ENCODE measurements at regions not wholly inside any gene's neighbourhood (a gene's known extent, or its start where the extent isn't known, plus 50 kb on each side); places are given as distances from the start of the nearest gene placed in this dataset.

GRCh38 chr20:40255365-40255764 lies 433.7 kb downstream of the MAFB start:
- Histone ChIP-seq H3K4me1 (ENCODE audit: control insufficient read depth, insufficient read depth, low read length) (no peaks in the 10 kb centered on the region), H3K27ac (ENCODE audit: low read depth, low read length) (no peak overlapping the region), H3K36me3 (ENCODE audit: control insufficient read depth, insufficient read depth, low read length) (no peaks in the 10 kb centered on the region), H3K27me3 (ENCODE audit: control insufficient read depth, insufficient read depth, low read length) (no peaks in the 10 kb centered on the region), H3K9me3 (ENCODE audit: control insufficient read depth, insufficient read depth, low read length) (no peaks in the 10 kb centered on the region), H3K4me3 (ENCODE audit: low read depth, low read length) (no peak overlapping the region)
- WGBS (ENCODE audit: insufficient coverage): no CpG with 5 or more reads among the region's 1 CpG
- no peak for DNase-seq (ENCODE audit: low read depth in 4 of 6, low spot score in 6 of 6)

- H3K36me3 ChIP-seq (ENCODE audit: control insufficient read depth, insufficient read depth, low read length): no peaks in the 10 kb centered on the region
- WGBS (ENCODE audit: insufficient coverage): 100% methylated on average over 1 of the region's 6 CpGs
- H3K27ac ChIP-seq (ENCODE audit: low read depth, low read length): no peak overlapping the region
- H3K27me3 ChIP-seq (ENCODE audit: control insufficient read depth, insufficient read depth, low read length): no peaks in the 10 kb centered on the region
- H3K9me3 ChIP-seq (ENCODE audit: control insufficient read depth, insufficient read depth, low read length): no peaks in the 10 kb centered on the region
- no peak overlapping the region for H3K4me3 ChIP-seq (ENCODE audit: low read depth, low read length)
- no peaks in the 10 kb centered on the region for H3K4me1 ChIP-seq (ENCODE audit: control insufficient read depth, insufficient read depth, low read length)
- no peak for DNase-seq (ENCODE audit: low read depth in 4 of 6, low spot score in 6 of 6)
Measured at GRCh38 chr20:40254023-40254772, 434.8 kb downstream of the MAFB start.

- no peak for DNase-seq (ENCODE audit: low read depth in 4 of 6, low spot score in 6 of 6)
- Histone ChIP-seq H3K27me3 (ENCODE audit: control insufficient read depth, insufficient read depth, low read length) (no peaks in the 10 kb centered on the region), H3K36me3 (ENCODE audit: control insufficient read depth, insufficient read depth, low read length) (no peaks in the 10 kb centered on the region), H3K4me1 (ENCODE audit: control insufficient read depth, insufficient read depth, low read length) (no peaks in the 10 kb centered on the region), H3K9me3 (ENCODE audit: control insufficient read depth, insufficient read depth, low read length) (no peaks in the 10 kb centered on the region), H3K4me3 (ENCODE audit: low read depth, low read length) (no peak overlapping the region), H3K27ac (ENCODE audit: low read depth, low read length) (no peak overlapping the region)
- 86% methylated on average over 8 of the region's 9 CpGs for WGBS (ENCODE audit: insufficient coverage)
Measured at GRCh38 chr20:40251284-40251932, 437.6 kb downstream of the MAFB start.

GRCh38 chr20:40249805-40250204 lies 439.2 kb downstream of the MAFB start:
- no peak for DNase-seq (ENCODE audit: low read depth in 4 of 6, low spot score in 6 of 6)
- no peak overlapping the region for H3K4me3 ChIP-seq (ENCODE audit: low read depth, low read length)
- H3K9me3 ChIP-seq (ENCODE audit: control insufficient read depth, insufficient read depth, low read length): no peaks in the 10 kb centered on the region
- H3K4me1 ChIP-seq (ENCODE audit: control insufficient read depth, insufficient read depth, low read length): no peaks in the 10 kb centered on the region
- WGBS (ENCODE audit: insufficient coverage): no CpG with 5 or more reads among the region's 3 CpGs
- no peaks in the 10 kb centered on the region for H3K27me3 ChIP-seq (ENCODE audit: control insufficient read depth, insufficient read depth, low read length)
- no peak overlapping the region for H3K27ac ChIP-seq (ENCODE audit: low read depth, low read length)
- no peaks in the 10 kb centered on the region for H3K36me3 ChIP-seq (ENCODE audit: control insufficient read depth, insufficient read depth, low read length)

GRCh38 chr20:40245829-40246228 lies 443.2 kb downstream of the MAFB start:
- DNase-seq (ENCODE audit: low read depth in 4 of 6, low spot score in 6 of 6): no peak
- Histone ChIP-seq H3K36me3 (ENCODE audit: control insufficient read depth, insufficient read depth, low read length) (no peaks in the 10 kb centered on the region), H3K4me1 (ENCODE audit: control insufficient read depth, insufficient read depth, low read length) (peaks cover 6% of the 10 kb centered on the region), H3K9me3 (ENCODE audit: control insufficient read depth, insufficient read depth, low read length) (no peaks in the 10 kb centered on the region), H3K4me3 (ENCODE audit: low read depth, low read length) (no peak overlapping the region), H3K27me3 (ENCODE audit: control insufficient read depth, insufficient read depth, low read length) (no peaks in the 10 kb centered on the region), H3K27ac (ENCODE audit: low read depth, low read length) (no peak overlapping the region)

- no peaks in the 10 kb centered on the region for H3K9me3 ChIP-seq (ENCODE audit: control insufficient read depth, insufficient read depth, low read length)
- H3K4me1 ChIP-seq (ENCODE audit: control insufficient read depth, insufficient read depth, low read length): peaks cover 6% of the 10 kb centered on the region
- H3K4me3 ChIP-seq (ENCODE audit: low read depth, low read length): no peak overlapping the region
- no peak overlapping the region for H3K27ac ChIP-seq (ENCODE audit: low read depth, low read length)
- H3K36me3 ChIP-seq (ENCODE audit: control insufficient read depth, insufficient read depth, low read length): no peaks in the 10 kb centered on the region
- no peaks in the 10 kb centered on the region for H3K27me3 ChIP-seq (ENCODE audit: control insufficient read depth, insufficient read depth, low read length)
- 88% methylated on average over 4 of the region's 4 CpGs for WGBS (ENCODE audit: insufficient coverage)
- no peak for DNase-seq (ENCODE audit: low read depth in 4 of 6, low spot score in 6 of 6)
Measured at GRCh38 chr20:40244286-40244685, 444.8 kb downstream of the MAFB start.

GRCh38 chr20:40241596-40242343 lies 447.3 kb downstream of the MAFB start:
- peaks cover 6% of the 10 kb centered on the region for H3K4me1 ChIP-seq (ENCODE audit: control insufficient read depth, insufficient read depth, low read length)
- H3K27ac ChIP-seq (ENCODE audit: low read depth, low read length): no peak overlapping the region
- WGBS (ENCODE audit: insufficient coverage): 40% methylated on average over 2 of the region's 9 CpGs
- peak in 2 of 6 donors; percentile 37 to 65 for DNase-seq (ENCODE audit: low read depth in 4 of 6, low spot score in 6 of 6)
- no peaks in the 10 kb centered on the region for H3K27me3 ChIP-seq (ENCODE audit: control insufficient read depth, insufficient read depth, low read length)
- H3K36me3 ChIP-seq (ENCODE audit: control insufficient read depth, insufficient read depth, low read length): no peaks in the 10 kb centered on the region
- no peak overlapping the region for H3K4me3 ChIP-seq (ENCODE audit: low read depth, low read length)
- H3K9me3 ChIP-seq (ENCODE audit: control insufficient read depth, insufficient read depth, low read length): no peaks in the 10 kb centered on the region

GRCh38 chr20:40238511-40238910 lies 450.5 kb downstream of the MAFB start:
- no peak overlapping the region for H3K4me3 ChIP-seq (ENCODE audit: low read depth, low read length)
- H3K27ac ChIP-seq (ENCODE audit: low read depth, low read length): no peak overlapping the region
- peaks cover 6% of the 10 kb centered on the region for H3K4me1 ChIP-seq (ENCODE audit: control insufficient read depth, insufficient read depth, low read length)
- DNase-seq (ENCODE audit: low read depth in 4 of 6, low spot score in 6 of 6): no peak
- H3K36me3 ChIP-seq (ENCODE audit: control insufficient read depth, insufficient read depth, low read length): no peaks in the 10 kb centered on the region
- WGBS (ENCODE audit: insufficient coverage): no CpG with 5 or more reads among the region's 3 CpGs
- H3K9me3 ChIP-seq (ENCODE audit: control insufficient read depth, insufficient read depth, low read length): no peaks in the 10 kb centered on the region
- no peaks in the 10 kb centered on the region for H3K27me3 ChIP-seq (ENCODE audit: control insufficient read depth, insufficient read depth, low read length)

- H3K27ac ChIP-seq (ENCODE audit: low read depth, low read length): no peak overlapping the region
- no peaks in the 10 kb centered on the region for H3K9me3 ChIP-seq (ENCODE audit: control insufficient read depth, insufficient read depth, low read length)
- WGBS (ENCODE audit: insufficient coverage): no CpG with 5 or more reads among the region's 3 CpGs
- peak in 1 of 6 donors; percentile 71 for DNase-seq (ENCODE audit: low read depth in 4 of 6, low spot score in 6 of 6)
- H3K4me3 ChIP-seq (ENCODE audit: low read depth, low read length): no peak overlapping the region
- no peaks in the 10 kb centered on the region for H3K4me1 ChIP-seq (ENCODE audit: control insufficient read depth, insufficient read depth, low read length)
- no peaks in the 10 kb centered on the region for H3K36me3 ChIP-seq (ENCODE audit: control insufficient read depth, insufficient read depth, low read length)
- peaks cover 2% of the 10 kb centered on the region for H3K27me3 ChIP-seq (ENCODE audit: control insufficient read depth, insufficient read depth, low read length)
Measured at GRCh38 chr20:40234593-40234992, 454.4 kb downstream of the MAFB start.
